ENCODE measurements at regions not wholly inside any gene's neighbourhood (a gene's known extent, or its start where the extent isn't known, plus 50 kb on each side); places are given as distances from the start of the nearest gene placed in this dataset.

GRCh38 chr21:20276954-20277353, 721.3 kb upstream of the NCAM2 start:
- no peak for TF ChIP-seq CTCF (conservative IDR thresholded peaks at IDR 0.05)
- no peak for TF ChIP-seq ZFX (IDR thresholded peaks at IDR 0.05)
